ENCODE measurements at regions not wholly inside any gene's neighbourhood (a gene's known extent, or its start where the extent isn't known, plus 50 kb on each side); places are given as distances from the start of the nearest gene placed in this dataset.
"Not testable (repeated sequence)": the region's sequence is repeated elsewhere in the genome, so short reads cannot be mapped to it uniquely, and the experiment has no call there.

DNA sequence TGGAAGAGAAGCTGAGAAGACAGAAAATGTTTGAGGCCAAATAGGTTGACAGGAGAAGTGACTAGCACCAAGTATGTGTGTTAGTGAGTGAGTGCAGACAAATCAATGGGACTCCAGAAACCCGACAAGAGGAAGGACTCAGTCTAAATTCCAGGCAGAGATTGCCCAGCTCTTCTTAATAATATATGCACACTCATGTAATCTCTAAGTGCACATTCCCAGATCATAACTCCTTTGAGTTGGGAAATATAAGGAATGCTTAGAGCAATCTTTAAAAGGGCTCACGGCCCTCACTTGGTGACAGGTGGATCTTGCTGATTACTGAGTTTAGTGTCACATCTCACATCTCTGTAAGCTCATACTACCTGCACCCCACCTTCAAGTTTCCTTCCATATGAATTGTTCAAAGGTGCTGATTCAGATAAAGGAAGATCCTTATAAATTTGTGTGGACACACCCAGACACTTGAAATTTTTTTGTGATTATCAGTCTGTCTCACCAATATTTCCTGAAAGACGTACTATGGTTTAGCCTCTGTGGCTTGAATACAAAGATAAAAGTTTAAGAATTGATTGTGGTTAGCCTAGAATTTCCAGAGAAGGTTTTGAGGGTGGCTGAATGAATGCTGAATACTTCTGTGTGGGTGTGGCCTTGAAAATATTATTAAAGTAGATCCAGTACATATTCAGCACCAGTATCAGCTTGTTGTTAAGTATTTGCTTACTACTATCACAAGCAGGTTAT lies 205.1 kb upstream of the UGT8 start:
- H3K27ac ChIP-seq: no peak overlapping the region
- no peak for DNase-seq (ENCODE audit: low read depth, low spot score)

DNA sequence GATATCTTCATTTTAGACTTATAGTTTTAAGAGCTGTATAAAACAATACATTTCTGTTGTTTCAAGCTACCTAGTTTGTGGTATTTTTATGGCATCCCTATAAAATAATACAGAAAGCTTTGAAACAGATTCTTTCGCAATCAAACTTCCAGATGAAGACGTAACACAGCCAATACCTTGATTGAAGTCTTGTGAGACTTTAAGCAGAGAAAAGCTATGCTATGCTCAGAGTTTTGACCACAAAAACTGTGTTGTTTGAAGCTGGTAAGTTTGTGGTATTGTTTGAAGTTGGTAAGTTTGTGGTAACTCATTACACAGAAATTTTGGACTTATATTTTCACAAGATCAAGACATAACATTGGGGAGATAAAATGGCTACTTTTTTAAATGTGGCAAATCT lies 201.8 kb upstream of the UGT8 start:
- no peak overlapping the region for H3K27ac ChIP-seq
- DNase-seq (ENCODE audit: low read depth, low spot score): no peak

DNA sequence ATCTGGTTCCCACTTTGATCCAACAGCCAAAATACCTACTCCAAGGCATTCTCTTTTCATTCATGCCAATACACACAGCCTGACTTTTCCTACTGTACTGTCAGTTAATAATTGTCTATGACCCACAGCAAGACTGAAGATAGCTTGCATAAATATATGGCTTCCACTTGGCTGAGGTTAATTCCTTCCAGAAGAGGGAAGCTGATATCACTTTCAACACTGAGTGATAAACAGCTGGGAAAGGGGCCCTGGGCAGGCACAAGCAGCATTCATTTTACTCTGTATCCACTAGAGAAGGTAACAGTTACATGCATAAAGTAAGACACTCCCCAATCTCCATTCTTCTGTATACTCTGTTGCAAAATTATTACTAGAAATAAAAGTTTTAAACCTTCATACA lies 200.2 kb upstream of the UGT8 start:
- no peak for DNase-seq (ENCODE audit: low read depth, low spot score)
- no peak overlapping the region for H3K27ac ChIP-seq

DNA sequence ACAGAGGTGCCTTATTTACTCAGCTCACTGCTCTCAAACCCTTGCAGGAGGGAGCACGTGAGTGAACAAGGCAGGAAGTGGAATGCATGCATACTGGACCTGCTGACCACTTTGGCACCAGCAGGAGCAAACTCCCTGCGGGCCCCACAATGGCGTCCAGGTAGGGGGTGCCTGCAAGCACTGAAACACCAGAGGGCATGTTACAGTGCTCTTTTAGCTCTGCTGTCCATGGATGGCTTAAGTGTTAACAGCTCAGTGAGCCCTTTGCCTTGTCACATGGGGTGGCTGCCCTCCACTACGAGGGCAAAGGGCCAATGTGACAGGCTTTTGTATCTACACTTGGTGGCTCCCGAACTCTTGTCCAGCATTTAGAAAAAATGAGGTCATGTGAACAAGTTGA lies 199.5 kb upstream of the UGT8 start:
- no peak for DNase-seq (ENCODE audit: low read depth, low spot score)
- H3K27ac ChIP-seq: no peak overlapping the region

DNA sequence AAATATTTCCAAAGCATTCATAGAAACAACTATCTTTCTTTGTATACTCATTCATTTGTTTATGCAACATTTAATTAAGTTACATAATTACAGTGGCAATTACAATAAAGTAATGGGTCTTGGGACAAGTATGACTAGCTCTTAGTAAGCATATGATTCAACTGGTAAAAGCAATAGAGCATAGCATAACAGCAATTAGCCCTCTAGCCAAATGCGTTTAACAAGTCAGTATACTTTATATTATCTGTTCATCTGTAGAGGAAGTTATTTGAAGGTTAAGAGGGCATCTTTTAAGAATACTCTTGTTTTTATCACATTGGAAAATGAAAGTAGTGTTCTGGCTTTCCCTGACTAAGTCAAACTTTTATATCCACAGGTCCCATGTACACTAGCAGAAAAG lies 198.1 kb upstream of the UGT8 start:
- no peak overlapping the region for H3K27ac ChIP-seq
- DNase-seq (ENCODE audit: low read depth, low spot score): peak; percentile 62

DNA sequence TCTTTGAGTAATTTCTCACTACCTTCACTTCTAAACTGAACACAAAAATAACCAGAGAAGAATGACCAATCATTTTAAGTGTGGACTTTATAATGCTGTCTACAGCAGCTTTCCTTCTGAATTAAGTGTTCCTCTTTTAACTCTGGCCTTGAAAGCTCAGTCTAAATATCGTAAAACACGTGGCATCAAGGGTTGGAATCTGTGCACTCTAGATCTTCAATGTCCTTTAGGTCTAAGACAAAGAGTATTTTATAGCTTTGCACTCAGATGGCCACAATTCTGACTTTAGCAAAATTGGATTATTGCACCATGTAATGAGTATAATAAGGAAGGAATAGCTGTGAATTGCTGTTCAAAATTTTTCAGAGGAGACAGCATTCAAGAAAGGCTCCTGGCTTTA lies 197.1 kb upstream of the UGT8 start:
- no peak for DNase-seq (ENCODE audit: low read depth, low spot score)
- no peak overlapping the region for H3K27ac ChIP-seq

DNA sequence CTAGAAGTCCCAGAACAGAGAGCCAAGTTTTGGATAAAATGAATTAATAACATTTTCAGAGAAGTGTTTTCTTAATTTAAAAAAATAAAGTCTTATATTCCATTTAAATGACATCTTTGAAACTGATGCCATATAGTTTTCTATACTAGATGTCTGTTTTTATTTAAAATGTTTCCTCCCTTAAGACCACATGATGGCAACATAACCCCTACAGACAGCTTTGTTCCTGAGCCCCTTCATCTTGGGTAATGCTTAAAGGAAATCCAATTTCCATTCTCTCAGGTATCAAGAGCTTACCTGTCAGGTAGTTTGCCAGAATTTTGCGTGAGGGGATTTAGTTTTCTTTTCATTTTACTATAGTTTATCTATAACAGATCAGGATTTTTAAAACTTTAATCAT lies 181.4 kb upstream of the UGT8 start:
- H3K27ac ChIP-seq: no peak overlapping the region
- no peak for DNase-seq (ENCODE audit: low read depth, low spot score)

DNA sequence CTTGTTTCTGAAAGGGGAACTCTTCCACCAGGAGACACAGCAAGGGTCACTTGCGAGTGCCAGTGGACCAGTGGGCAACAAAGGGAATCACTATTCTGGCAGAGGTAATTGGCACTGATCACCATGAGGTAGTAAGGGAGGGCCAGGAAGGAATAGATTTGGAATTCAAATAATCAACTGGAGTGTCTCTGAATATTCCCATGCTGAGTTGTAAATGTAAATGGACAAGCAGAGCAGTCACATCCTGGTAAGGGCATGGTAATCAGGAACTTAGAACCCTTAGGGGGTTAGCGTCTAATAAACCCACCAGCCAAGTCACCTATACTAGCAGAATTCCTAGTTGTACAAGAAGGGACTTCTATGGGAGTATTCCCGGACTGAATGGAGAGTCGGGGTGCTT lies 178.5 kb upstream of the UGT8 start:
- no peak for DNase-seq (ENCODE audit: low read depth, low spot score)
- no peak overlapping the region for H3K27ac ChIP-seq

DNA sequence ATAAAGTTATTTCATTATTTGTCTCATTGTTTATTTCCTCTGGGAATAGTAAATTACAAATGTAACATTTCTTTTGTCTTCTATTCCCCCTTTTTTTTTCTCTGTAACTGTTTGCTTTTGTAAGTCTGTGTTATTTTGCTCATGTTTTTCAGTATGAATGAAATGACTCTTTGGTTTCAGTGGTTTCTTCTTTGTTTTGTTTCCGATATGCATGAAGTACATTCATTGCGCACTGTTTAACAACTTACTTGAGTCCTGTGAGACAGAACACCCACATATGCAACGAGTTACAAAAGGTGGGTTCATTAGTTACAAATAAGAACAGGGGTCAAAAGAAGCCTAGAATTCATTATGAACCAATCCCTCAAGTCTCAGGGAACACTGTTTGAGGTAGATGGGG lies 175.0 kb upstream of the UGT8 start:
- H3K27ac ChIP-seq: no peak overlapping the region
- no peak for DNase-seq (ENCODE audit: low read depth, low spot score)

DNA sequence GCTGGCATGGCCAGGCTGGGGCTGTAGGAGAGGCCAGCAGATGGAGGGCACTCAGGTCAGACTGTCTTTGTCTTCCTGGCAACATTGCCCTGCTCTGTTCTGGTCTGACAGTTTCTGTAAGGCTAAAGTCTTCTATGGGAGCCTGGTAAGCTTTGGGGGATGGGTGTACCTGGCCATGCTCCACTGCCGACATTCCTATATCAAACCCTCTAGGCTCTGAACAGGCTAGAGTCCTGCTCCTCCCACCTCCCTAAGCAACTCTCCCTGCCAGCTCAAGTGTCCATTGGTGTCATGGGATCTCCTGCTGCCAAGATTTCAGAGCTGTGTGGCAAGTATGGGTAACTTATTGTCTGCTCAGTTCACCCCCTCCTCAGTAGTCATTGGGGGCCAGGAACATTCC lies 163.5 kb upstream of the UGT8 start:
- no peak for DNase-seq (ENCODE audit: low read depth, low spot score)
- H3K27ac ChIP-seq: no peak overlapping the region

DNA sequence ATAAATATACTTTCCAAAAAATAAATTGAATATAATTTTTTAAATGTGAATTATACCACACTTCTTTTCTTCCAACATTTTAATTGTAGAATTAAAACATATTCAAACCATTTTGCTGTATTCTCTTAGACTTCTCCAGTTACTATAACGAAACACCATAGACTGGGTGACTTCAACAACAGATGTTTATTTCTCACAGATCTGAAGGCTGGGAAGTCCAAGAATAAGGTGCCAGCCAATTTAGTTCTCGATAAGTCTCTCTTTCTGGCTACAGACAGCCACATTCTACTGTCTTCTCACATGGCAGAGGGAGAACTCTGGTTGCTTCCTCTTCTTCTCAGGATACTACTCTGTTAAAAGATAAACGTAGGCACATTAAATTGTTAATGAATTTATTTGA lies 155.8 kb upstream of the UGT8 start:
- H3K27ac ChIP-seq: no peak overlapping the region
- DNase-seq (ENCODE audit: low read depth, low spot score): no peak

DNA sequence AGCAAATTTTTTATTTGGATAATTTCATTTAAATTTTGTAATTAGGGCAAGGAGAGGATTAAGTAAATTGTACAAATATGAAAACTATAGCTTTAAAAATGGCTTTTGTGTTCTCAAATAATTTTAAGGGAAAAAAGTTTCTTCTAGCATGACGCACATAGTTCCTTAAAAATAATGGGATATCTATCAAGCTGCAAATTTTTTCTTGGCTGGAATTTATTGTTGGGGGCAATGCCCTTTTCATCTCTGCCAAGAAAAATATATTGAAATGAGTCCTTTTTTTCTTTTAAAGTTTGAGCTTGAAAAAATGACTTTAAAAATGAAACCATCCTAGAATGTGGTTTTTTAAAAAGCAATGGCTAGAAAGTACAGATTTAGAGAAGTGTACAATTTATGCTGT lies 154.4 kb upstream of the UGT8 start:
- no peak overlapping the region for H3K27ac ChIP-seq
- no peak for DNase-seq (ENCODE audit: low read depth, low spot score)

DNA sequence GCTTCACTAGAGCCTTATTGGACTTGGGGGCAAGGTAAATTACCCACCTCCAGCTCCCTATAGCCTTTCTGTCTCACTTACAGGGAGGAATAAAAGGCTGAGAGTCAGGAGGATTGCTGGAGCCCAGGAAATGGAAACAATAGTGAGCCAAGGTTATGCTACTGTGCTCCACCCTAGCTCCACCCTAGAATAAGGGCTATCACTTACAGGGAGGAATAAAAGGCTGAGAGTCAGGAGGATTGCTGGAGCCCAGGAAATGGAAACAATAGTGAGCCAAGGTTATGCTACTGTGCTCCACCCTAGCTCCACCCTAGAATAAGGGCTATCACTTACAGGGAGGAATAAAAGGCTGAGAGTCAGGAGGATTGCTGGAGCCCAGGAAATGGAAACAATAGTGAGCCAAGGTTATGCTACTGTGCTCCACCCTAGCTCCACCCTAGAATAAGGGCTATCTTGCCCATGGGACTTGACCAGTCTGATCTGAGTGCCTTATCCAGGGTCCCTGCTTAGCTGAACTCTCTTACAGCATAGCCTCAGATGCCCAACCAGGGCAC lies 150.6 kb upstream of the UGT8 start:
- H3K27ac ChIP-seq; DNase-seq (ENCODE audit: low read depth, low spot score): not testable (repeated sequence)

DNA sequence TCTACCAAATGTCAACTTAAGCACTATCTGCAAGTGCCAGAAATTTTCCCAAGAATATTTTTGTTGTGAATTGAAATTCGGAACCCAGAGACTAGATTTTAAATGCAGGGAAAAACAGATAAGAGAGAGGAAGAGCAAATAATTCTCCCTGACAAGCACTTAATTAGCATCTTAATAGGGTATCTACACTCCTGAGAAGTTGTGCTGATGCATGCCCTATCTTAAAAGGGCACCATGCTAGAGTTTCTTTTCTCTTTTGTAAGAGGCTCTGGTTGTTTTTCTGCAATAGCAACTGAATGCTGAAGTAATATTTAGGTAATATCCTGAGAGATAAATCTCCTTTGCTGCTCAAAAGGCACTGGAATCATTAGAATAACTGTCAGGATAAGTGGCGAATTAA lies 139.9 kb upstream of the UGT8 start:
- H3K27ac ChIP-seq: no peak overlapping the region
- DNase-seq (ENCODE audit: low read depth, low spot score): no peak

DNA sequence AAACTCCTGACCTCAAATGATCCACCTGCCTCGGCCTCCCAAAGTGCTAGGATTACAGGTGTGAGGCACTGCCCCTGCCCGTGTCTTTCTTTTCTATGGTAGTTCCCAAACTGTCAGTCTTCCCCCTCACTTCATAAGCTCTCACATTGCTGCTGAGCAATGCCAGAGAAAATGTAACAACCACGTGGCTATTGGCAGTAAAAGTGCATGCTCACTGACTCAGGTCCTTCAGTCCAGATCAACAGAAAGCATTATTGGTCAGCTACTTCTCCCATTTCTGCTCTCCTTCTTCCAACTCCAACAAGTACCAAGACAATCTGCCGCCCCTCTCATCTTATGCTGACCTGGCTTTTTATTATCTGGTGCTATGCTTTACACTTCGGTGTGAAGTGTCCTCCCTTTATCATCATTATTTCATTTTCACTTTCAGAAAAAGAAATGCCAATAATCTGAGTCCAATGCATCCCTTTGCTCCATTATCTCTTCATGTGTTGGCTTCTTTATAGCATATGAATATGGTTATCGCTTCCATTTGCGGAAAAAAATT lies 133.8 kb upstream of the UGT8 start:
- DNase-seq (ENCODE audit: low read depth, low spot score): no peak
- H3K27ac ChIP-seq: no peak overlapping the region

DNA sequence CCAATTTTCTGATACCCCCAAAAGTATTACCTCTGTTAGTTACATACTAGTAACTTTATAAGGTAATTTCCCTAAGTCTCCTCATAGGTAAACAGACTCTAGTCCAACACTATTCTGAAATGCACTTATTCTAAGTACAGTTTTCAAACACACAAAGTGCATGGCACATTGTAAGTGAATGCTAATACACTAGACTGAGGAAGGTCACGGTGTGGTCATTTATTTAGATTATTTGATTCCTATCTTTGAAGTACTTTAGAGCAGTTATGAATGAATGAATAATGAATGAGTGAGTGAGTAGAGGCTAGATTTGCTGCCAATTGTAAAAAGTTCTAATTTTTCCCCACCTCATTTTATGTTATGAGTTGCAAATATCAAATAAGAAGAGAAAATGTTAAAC lies 132.8 kb upstream of the UGT8 start:
- H3K27ac ChIP-seq: no peak overlapping the region
- DNase-seq (ENCODE audit: low read depth, low spot score): no peak

DNA sequence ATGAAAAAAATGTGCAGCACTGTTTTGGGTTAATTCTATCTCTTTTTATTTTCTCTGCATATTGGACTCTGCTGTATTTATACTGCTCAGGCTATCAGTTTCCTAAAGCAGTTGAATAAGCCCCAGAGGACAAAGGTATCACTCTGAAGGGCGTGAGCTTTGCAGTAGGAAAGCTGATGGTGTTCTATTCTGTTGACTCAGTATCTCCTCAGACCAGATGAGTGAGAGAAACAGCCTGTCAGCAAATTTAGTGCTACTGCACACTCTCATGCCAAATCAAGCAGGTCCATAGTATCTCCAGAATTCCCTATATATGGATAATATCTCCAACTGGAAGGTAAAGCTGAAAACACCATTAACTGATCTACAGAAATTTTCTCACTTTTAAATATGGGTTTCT lies 132.3 kb upstream of the UGT8 start:
- no peak for DNase-seq (ENCODE audit: low read depth, low spot score)

DNA sequence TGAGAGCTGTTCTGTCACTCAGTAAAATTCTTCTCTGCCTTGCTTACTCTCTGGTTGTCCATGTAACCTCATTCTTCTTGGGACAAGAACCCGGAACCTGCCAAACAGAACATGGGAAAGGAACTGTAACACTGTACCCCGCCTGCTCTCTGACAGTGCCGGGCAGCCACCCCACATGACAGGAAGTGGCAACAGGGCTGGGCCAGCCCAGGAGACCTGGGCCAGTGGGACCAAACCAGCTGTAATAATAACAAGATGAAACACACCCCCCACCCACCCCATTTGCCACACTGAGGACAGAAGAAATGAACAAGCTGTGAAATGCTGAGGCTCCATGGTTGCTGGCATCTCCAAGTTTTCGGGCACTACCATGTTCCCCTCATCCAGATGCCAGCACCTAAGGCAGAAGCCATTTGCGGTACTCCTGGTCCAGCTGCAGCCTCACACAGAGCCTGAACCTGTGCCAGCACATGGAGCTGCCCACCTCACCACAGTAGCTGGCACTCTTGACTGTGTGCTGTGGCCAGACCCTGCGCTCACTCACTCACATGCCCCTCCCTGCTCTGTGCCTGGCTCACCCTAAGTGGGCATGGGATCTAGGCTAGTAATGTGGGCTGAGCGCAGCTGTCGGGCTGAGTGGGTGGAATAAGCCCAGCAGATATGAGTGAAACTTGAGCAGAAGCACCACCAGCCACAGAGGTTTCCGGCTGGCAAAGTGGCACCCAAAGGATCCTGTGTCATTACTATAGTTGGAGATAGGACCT lies 126.2 kb upstream of the UGT8 start:
- no peak for DNase-seq (ENCODE audit: low read depth, low spot score)
- H3K27ac ChIP-seq: no peak overlapping the region

More for the DNA sequence above, 132.3 kb upstream of the UGT8 start:
- H3K27ac ChIP-seq: no peak overlapping the region

DNA sequence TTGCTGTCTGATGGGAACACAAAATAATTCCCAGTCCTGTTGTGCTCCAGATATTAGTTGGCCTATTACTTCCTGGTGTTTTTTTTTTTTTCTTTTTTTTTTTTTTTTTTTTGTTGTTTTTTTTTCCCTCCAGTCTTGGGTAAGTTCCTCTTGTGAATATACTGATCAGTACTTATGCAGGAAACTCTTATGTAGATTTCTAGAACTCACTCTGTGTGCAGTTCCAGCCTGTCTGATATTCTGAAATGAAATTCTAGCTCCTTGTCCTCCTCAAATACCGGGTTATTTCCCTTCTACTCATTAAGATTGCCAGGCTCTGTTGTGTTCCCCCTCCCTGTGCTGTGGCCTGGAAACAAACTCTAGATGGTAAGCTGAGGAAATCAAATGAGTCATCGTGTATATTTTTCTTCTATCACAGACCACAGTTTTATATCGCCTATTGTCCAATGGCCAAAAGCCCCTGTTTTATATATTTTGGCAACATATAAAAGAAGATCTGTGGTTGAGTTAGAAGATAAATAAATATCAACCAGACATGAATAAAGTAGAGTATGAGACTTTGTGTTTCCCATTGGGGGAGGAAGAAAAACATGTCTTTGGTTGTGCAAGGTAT lies 124.3 kb upstream of the UGT8 start:
- H3K27ac ChIP-seq: no peak overlapping the region
- no peak for DNase-seq (ENCODE audit: low read depth, low spot score)

DNA sequence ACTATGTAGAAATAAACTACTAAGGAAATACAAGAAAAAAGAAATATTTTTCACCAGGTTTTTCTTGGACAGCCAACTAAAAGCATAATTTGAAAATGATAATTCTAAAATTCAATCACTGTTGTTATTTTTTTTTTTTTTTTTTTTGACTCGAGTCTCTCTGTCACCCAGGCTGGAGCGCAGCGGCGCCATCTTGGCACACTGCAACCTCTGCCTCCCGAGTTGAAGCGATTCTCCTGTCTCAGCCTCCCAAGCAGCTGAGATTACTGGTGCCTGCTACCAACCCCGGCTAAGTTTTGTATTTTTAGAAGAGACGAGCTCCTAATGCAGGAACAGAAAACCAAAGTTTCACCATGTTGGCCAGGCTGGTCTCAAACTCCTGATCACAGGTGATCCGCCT lies 122.3 kb upstream of the UGT8 start:
- H3K27ac ChIP-seq: no peak overlapping the region
- no peak for DNase-seq (ENCODE audit: low read depth, low spot score)

DNA sequence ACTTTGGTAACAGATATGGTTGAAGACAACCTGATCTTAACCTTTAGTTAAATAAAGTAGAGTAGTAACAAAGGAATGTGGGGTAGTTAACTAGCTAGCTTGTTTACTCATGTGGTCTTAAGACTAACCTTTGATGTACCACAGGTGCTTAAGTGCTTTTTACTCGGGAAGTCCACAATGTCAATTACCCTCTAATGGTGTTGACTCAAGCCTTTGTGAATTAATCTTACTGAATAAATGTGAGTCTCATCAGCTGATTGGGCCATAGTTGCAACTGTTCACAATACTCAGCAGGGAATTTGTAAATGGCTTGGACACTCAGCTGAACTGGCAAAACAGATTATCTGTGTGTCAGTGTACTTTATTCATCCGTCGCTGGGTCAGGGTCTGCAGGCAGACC lies 119.0 kb upstream of the UGT8 start:
- H3K27ac ChIP-seq: no peak overlapping the region
- no peak for DNase-seq (ENCODE audit: low read depth, low spot score)

Measured in epithelial cell of prostate (primary cell).